ENCODE measurements at regions not wholly inside any gene's neighbourhood (a gene's known extent, or its start where the extent isn't known, plus 50 kb on each side); places are given as distances from the start of the nearest gene placed in this dataset.

DNA sequence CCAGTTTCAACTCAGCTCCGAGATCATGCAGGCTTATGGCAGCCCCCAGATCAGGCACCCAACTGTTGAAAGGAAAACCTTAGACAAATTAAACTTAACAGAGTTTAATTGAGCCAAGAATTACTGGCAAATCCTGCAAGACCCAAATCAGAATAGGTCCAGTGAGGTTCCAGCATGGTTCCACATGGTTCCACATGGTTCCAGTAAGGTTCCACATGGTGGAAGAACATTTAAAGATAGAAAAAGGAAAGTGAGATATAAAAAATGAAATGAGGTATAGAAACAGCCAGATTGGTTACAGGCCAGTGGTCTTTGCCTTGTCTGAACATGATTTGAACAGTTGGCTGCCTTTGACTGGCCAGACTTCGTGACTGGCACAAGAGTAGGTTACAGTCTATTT is 288.8 kb upstream of the LRRC7 start:
- Histone ChIP-seq H3K4me1 (ENCODE audit: control insufficient read depth in 1 of 2, insufficient read depth in 2 of 2, low read depth in 1 of 2, low read length in 1 of 2) (no peaks in the 10 kb centered on the region), H3F3A (replicated peaks; ENCODE audit: insufficient read depth) (no peaks in the 10 kb centered on the region), H3K27ac (ENCODE audit: low read depth in 2 of 2, low read length in 1 of 2) (no peak overlapping the region), H3K27me3 (ENCODE audit: insufficient read depth) (no peaks in the 10 kb centered on the region), H3K36me3 (replicated peaks in 1 of 2; ENCODE audit: control insufficient read depth in 1 of 2, insufficient read depth in 2 of 2, low read length in 1 of 2) (no peaks in the 10 kb centered on the region), H3K4me2 (no peak overlapping the region), H3K79me2 (ENCODE audit: insufficient read depth) (no peaks in the 10 kb centered on the region), H2AFZ (ENCODE audit: low read depth) (no peak overlapping the region), H3K9me3 (no peaks in the 10 kb centered on the region), H3K9ac (no peak overlapping the region), H4K20me1 (ENCODE audit: insufficient read depth) (no peaks in the 10 kb centered on the region), H3K4me3 (ENCODE audit: low read depth in 2 of 2, low read length in 1 of 2) (no peak overlapping the region), H3K9me2 (no peaks in the 10 kb centered on the region)
- TF ChIP-seq, protein P1, sequence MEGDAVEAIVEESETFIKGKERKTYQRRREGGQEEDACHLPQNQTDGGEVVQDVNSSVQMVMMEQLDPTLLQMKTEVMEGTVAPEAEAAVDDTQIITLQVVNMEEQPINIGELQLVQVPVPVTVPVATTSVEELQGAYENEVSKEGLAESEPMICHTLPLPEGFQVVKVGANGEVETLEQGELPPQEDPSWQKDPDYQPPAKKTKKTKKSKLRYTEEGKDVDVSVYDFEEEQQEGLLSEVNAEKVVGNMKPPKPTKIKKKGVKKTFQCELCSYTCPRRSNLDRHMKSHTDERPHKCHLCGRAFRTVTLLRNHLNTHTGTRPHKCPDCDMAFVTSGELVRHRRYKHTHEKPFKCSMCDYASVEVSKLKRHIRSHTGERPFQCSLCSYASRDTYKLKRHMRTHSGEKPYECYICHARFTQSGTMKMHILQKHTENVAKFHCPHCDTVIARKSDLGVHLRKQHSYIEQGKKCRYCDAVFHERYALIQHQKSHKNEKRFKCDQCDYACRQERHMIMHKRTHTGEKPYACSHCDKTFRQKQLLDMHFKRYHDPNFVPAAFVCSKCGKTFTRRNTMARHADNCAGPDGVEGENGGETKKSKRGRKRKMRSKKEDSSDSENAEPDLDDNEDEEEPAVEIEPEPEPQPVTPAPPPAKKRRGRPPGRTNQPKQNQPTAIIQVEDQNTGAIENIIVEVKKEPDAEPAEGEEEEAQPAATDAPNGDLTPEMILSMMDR (IDR thresholded peaks at IDR 0.05) = no peak
- TF ChIP-seq YY1 (IDR thresholded peaks at IDR 0.05; ENCODE audit: low read depth) (no peak), SMC3 (IDR thresholded peaks at IDR 0.05; ENCODE audit: low read depth, low read length) (no peak), RFX5 (IDR thresholded peaks at IDR 0.05; ENCODE audit: low read length) (no peak), RXRA (IDR thresholded peaks at IDR 0.05; ENCODE audit: borderline replicate concordance, low read depth) (no peak), MXI1 (IDR thresholded peaks at IDR 0.05; ENCODE audit: low read depth, low read length) (no peak), EZH2phosphoT487 (IDR thresholded peaks at IDR 0.05; ENCODE audit: borderline replicate concordance, low read depth) (no peak), EP300 (IDR thresholded peaks at IDR 0.05; ENCODE audit: borderline replicate concordance in 1 of 2, low read depth in 1 of 2, low read length in 1 of 2) (no peak)
- TF ChIP-seq, protein P2, sequence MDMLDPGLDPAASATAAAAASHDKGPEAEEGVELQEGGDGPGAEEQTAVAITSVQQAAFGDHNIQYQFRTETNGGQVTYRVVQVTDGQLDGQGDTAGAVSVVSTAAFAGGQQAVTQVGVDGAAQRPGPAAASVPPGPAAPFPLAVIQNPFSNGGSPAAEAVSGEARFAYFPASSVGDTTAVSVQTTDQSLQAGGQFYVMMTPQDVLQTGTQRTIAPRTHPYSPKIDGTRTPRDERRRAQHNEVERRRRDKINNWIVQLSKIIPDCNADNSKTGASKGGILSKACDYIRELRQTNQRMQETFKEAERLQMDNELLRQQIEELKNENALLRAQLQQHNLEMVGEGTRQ (IDR thresholded peaks at IDR 0.05; ENCODE audit: borderline replicate concordance, low read depth, low read length) = no peak
- POLR2A ChIA-PET = no interaction called here
- DNase-seq = no peak
- CTCF ChIA-PET = interaction anchor here (0.7 kb wide), 1 partner anchor 47 kb away, joined by 3 read pairs; no protein-coding TSS in a partner anchor
- WGBS (ENCODE audit: low lambda C conversion rate) = 16% methylated on average over 2 of the region's 2 CpGs

DNA sequence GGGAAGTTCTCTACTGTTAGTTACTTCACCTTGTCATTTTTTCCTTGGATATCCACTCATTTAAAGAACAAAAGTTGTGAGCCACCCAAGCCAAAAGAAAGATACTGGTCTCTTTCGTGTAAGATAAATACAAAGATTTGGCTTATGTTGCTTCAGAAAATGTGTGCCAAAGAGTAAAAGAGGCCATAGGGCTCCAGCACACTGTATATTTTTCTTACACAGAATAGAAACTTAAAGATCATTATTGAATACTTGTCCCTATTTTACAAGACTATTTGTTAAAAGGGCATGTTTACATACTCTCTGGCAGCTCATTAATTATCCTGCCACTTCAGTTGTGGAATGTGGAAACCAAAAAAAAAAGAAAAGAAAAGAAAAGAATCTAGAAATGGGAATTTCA is 284.2 kb upstream of the LRRC7 start:
- H3K36me3 ChIP-seq (replicated peaks in 1 of 2; ENCODE audit: control insufficient read depth in 1 of 2, insufficient read depth in 2 of 2, low read length in 1 of 2) = no peaks in the 10 kb centered on the region
- H3K9me3 ChIP-seq = no peaks in the 10 kb centered on the region
- WGBS (ENCODE audit: low lambda C conversion rate) = 21% methylated on average over 1 of the region's 1 CpG
- no peak overlapping the region for H3K27ac ChIP-seq (ENCODE audit: low read depth in 2 of 2, low read length in 1 of 2)
- H3F3A ChIP-seq (replicated peaks; ENCODE audit: insufficient read depth) = no peaks in the 10 kb centered on the region
- no peaks in the 10 kb centered on the region for H4K20me1 ChIP-seq (ENCODE audit: insufficient read depth)
- H3K27me3 ChIP-seq (ENCODE audit: insufficient read depth) = no peaks in the 10 kb centered on the region
- ChIA-PET CTCF (no interaction called here), POLR2A (no interaction called here)
- no peaks in the 10 kb centered on the region for H3K4me1 ChIP-seq (ENCODE audit: control insufficient read depth in 1 of 2, insufficient read depth in 2 of 2, low read depth in 1 of 2, low read length in 1 of 2)
- no peak overlapping the region for H3K4me3 ChIP-seq (ENCODE audit: low read depth in 2 of 2, low read length in 1 of 2)
- no peaks in the 10 kb centered on the region for H3K79me2 ChIP-seq (ENCODE audit: insufficient read depth)
- H3K4me2 ChIP-seq = no peak overlapping the region
- no peaks in the 10 kb centered on the region for H3K9me2 ChIP-seq
- no peak for DNase-seq
- H2AFZ ChIP-seq (ENCODE audit: low read depth) = no peak overlapping the region
- TF ChIP-seq SIN3A (IDR thresholded peaks at IDR 0.05; ENCODE audit: borderline replicate concordance, low read depth, low read length) = no peak
- TF ChIP-seq EP300 (IDR thresholded peaks at IDR 0.05; ENCODE audit: borderline replicate concordance in 1 of 2, low read depth in 1 of 2, low read length in 1 of 2) = no peak
- TF ChIP-seq JUND (IDR thresholded peaks at IDR 0.05) = no peak
- H3K9ac ChIP-seq = no peak overlapping the region

Measured in SK-N-SH (cell line).